H1 (cell line): ENCODE measurements at regions not wholly inside any gene's neighbourhood (a gene's known extent, or its start where the extent isn't known, plus 50 kb on each side); places are given as distances from the start of the nearest gene placed in this dataset.

Experiments
- CHD7 ChIP-seq: fragments of 300-600 bp; sonication (generic); IDR thresholded peaks from 2 replicates; pipeline ENCODE4 v1.7.1; 2012; ENCODE audit warnings: low read length, moderate library complexity, mild to moderate bottlenecking, inconsistent platforms; ENCODE audit not compliant: insufficient replicate concordance
- CTCF ChIP-seq, 3 experiments: IDR thresholded peaks; 1 replicate in 2 of 3; 2 replicates in 1 of 3; pipeline versions ENCODE4 v1.5.1 to v1.6.1; 2011; ENCODE audit warnings: low read length in 3 of 3, mild to moderate bottlenecking in 3 of 3, inconsistent platforms in 2 of 3, low read depth in 1 of 3, moderate library complexity in 1 of 3; ENCODE audit not compliant: insufficient read depth in 1 of 3; ENCODE audit errors: control extremely low read depth in 1 of 3
- HDAC2 ChIP-seq, 2 experiments: fragments of 300-600 bp in 1 of 2; sonication (generic) in 1 of 2; IDR thresholded peaks; 2 replicates each; pipeline ENCODE4 v1.6.1; 2011 to 2012; ENCODE audit warnings: low read depth in 2 of 2, low read length in 2 of 2, mild to moderate bottlenecking in 2 of 2, moderate library complexity in 2 of 2, borderline replicate concordance in 1 of 2, inconsistent platforms in 1 of 2
- JUN ChIP-seq: IDR thresholded peaks from 2 replicates; pipeline ENCODE4 v1.6.1; 2011; ENCODE audit warnings: low read depth, mild to moderate bottlenecking, improper control_type of control experiment, low read length
- KDM5A ChIP-seq: fragments of 200-600 bp; IDR thresholded peaks from 2 replicates; pipeline ENCODE4 v1.7.1; 2012; ENCODE audit warnings: mild to moderate bottlenecking, low read length, inconsistent platforms, mixed read lengths

- TF ChIP-seq CHD7, result no peak
- no peak for TF ChIP-seq JUN
- no peak for TF ChIP-seq CTCF (IDR thresholded peaks at IDR 0.05; ENCODE audit: control extremely low read depth in 1 of 3, insufficient read depth in 1 of 3, low read depth in 1 of 3, low read length in 3 of 3)
- TF ChIP-seq KDM5A, result no peak
- TF ChIP-seq HDAC2 (IDR thresholded peaks at IDR 0.05; ENCODE audit: borderline replicate concordance in 1 of 2, low read depth in 2 of 2, low read length in 2 of 2), result no peak
- TF ChIP-seq, all 59 proteins: peak for 0
Observed at GRCh38 chr6:14290772-14291330, 173.3 kb downstream of the CD83 start (continued).
